ENCODE measurements at regions not wholly inside any gene's neighbourhood (a gene's known extent, or its start where the extent isn't known, plus 50 kb on each side); places are given as distances from the start of the nearest gene placed in this dataset.

DNA sequence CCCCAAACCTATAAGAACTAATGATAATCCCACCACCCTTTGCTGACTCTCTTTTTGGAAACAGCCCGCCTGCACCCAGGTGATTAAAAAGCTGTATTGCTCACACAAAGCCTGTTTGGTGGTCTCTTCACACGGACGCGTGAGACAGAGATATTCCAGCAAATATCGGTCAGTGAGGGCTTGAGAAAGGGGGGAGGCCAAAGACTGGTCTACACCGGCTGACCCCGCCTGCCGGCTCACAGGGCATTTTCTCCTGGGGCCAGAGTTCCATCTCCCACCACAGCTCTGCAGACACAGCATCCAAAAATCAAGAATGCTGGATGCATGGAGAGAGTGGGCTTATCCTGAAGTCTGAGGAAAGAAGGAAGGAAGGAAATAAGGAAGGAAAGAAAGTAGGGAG lies 176.0 kb downstream of the SHOX start:
- TF ChIP-seq POLR2AphosphoS5 (IDR thresholded peaks at IDR 0.05) (no peak), POLR2A (IDR thresholded peaks at IDR 0.05) (no peak), EP300 (IDR thresholded peaks at IDR 0.05) (no peak)
- TF ChIP-seq, protein P1, sequence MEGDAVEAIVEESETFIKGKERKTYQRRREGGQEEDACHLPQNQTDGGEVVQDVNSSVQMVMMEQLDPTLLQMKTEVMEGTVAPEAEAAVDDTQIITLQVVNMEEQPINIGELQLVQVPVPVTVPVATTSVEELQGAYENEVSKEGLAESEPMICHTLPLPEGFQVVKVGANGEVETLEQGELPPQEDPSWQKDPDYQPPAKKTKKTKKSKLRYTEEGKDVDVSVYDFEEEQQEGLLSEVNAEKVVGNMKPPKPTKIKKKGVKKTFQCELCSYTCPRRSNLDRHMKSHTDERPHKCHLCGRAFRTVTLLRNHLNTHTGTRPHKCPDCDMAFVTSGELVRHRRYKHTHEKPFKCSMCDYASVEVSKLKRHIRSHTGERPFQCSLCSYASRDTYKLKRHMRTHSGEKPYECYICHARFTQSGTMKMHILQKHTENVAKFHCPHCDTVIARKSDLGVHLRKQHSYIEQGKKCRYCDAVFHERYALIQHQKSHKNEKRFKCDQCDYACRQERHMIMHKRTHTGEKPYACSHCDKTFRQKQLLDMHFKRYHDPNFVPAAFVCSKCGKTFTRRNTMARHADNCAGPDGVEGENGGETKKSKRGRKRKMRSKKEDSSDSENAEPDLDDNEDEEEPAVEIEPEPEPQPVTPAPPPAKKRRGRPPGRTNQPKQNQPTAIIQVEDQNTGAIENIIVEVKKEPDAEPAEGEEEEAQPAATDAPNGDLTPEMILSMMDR (IDR thresholded peaks at IDR 0.05): no peak
- no peaks in the 10 kb centered on the region for H3K4me1 ChIP-seq
- peaks cover 0 to 14% (median 0%) of the 10 kb centered on the region in 3 donors for H3K9me3 ChIP-seq
- no peak for ATAC-seq
- no peak overlapping the region for H3K4me3 ChIP-seq
- peaks cover 45% of the 10 kb centered on the region for H3K27me3 ChIP-seq
- no peak overlapping the region for H3K27ac ChIP-seq
- H3K36me3 ChIP-seq: no peaks in the 10 kb centered on the region
- 0 to 92% methylated on average over 1 to 6 of the region's 8 CpGs for WGBS, 2 donors (ENCODE audit: low coverage in 1 of 2)

DNA sequence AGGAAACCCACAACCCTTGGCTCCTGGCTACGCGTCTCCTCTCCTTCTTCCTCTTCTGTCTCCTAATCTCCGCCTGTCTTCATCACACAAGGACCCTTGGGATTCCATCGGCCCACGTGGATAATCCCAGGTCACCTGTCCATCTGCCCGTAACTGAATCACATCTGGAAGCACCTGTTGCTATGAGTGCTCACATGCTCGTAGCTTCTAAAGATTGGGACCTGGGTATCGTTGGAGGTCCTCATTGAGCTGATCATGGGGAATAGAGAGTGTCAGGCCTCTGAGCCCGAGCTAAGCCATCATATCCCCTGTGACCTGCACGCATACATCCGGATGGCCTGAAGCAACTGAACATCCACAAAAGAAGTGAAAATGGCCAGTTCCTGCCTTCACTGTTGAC lies 175.4 kb downstream of the SHOX start:
- Histone ChIP-seq H3K4me3 (no peak overlapping the region), H3K4me1 (no peaks in the 10 kb centered on the region), H3K36me3 (no peaks in the 10 kb centered on the region), H3K9me3 (peaks cover 0 to 14% (median 0%) of the 10 kb centered on the region in 3 donors), H3K27ac (no peak overlapping the region), H3K27me3 (peaks cover 46% of the 10 kb centered on the region)
- 78 to 88% methylated on average over 6 to 8 of the region's 11 CpGs for WGBS, 2 donors (ENCODE audit: low coverage in 1 of 2)
- no peak for ATAC-seq
- TF ChIP-seq, protein P1 (IDR thresholded peaks at IDR 0.05): no peak
- TF ChIP-seq POLR2A (IDR thresholded peaks at IDR 0.05): no peak
- TF ChIP-seq EP300 (IDR thresholded peaks at IDR 0.05): no peak
- TF ChIP-seq POLR2AphosphoS5 (IDR thresholded peaks at IDR 0.05): no peak

DNA sequence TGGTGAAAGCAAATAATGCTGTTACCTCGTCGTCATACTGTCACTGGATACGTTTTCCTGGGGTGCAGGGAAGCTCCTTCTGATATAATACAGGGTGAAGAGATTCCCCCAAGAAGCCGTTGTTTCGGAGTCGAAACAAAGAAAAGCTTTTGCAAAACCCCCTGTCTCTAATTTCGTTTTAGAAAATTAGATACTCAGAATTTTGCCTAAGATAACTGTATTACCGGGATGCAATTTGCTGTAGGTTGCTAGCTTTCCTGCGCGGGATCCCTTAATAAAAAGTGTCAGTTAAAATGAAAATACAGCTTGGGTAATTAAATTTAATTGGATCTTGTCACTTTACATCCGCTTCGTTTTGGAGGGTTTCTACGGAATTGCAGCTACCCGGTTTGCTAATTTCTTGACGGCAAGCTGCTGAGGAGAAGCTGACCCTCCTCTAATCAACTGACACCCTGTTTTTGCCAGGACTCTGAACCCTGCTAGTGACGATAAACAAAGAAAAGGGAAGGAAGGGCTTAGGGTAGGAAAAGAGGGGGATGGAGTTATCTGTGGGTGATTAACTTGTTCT lies 174.6 kb downstream of the SHOX start:
- Histone ChIP-seq H3K27me3 (peaks cover 47% of the 10 kb centered on the region), H3K4me1 (no peaks in the 10 kb centered on the region), H3K9me3 (peaks cover 0 to 17% (median 0%) of the 10 kb centered on the region in 3 donors), H3K36me3 (no peaks in the 10 kb centered on the region), H3K4me3 (no peak overlapping the region), H3K27ac (no peak overlapping the region)
- TF ChIP-seq POLR2A (IDR thresholded peaks at IDR 0.05) (no peak), EP300 (IDR thresholded peaks at IDR 0.05) (no peak), POLR2AphosphoS5 (IDR thresholded peaks at IDR 0.05) (no peak)
- TF ChIP-seq, protein P1 (IDR thresholded peaks at IDR 0.05): no peak
- WGBS, 2 donors (ENCODE audit: low coverage in 1 of 2): 27 to 38% methylated on average over 14 to 16 of the region's 16 CpGs
- ATAC-seq: no peak

DNA sequence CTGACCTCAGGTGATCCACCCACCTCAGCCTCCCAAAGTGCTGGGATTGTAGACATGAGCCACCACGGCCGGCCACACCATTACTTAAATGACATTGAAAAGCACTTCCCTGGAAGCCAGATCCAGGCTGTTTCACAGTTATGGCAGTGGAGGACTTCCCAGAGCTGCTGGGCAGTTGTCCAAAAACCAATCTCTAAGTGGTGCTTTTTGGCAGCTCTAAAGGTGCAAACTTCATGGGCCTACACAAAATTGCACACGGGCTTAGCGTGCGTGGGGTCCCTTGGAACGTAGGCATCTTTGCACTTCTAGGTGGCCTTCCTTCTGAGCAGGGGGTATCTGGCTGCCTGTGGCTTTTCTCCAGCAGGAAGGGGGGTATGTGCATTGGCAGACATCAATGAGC lies 172.3 kb downstream of the SHOX start:
- H3K4me3 ChIP-seq: no peak overlapping the region
- no peaks in the 10 kb centered on the region for H3K4me1 ChIP-seq
- no peak overlapping the region for H3K27ac ChIP-seq
- no peaks in the 10 kb centered on the region for H3K36me3 ChIP-seq
- WGBS, 2 donors (ENCODE audit: low coverage in 1 of 2): 72 to 76% methylated on average over 4 to 6 of the region's 6 CpGs
- no peak for TF ChIP-seq POLR2AphosphoS5 (IDR thresholded peaks at IDR 0.05)
- TF ChIP-seq, protein P1 (IDR thresholded peaks at IDR 0.05): no peak
- TF ChIP-seq EP300 (IDR thresholded peaks at IDR 0.05): no peak
- TF ChIP-seq POLR2A (IDR thresholded peaks at IDR 0.05): no peak
- H3K9me3 ChIP-seq: peaks cover 0 to 25% (median 0%) of the 10 kb centered on the region in 3 donors
- ATAC-seq: no peak
- peaks cover 50% of the 10 kb centered on the region for H3K27me3 ChIP-seq

DNA sequence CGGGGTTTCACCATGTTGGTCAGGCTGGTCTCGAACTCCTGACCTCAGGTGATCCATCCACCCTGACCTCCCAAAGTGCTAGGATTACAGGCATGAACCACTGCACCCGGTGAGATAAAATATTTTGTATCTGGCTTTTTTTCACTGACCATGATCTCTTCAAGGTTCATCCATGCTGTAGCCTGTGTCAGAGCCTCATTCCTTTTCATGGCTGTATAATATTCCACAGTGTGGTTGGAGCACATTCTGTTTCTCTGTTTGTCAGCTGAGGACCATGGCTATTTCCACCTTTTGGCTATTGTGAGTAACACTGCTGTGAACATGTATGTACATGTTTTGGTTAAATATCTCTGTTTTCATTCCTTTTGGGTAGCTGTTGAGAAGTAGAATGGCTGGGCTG lies 169.2 kb downstream of the SHOX start:
- no peak for ATAC-seq
- Histone ChIP-seq H3K27me3 (peaks cover 30% of the 10 kb centered on the region), H3K27ac (no peak overlapping the region), H3K9me3 (peaks cover 0 to 17% (median 0%) of the 10 kb centered on the region in 3 donors), H3K4me1 (no peaks in the 10 kb centered on the region), H3K36me3 (no peaks in the 10 kb centered on the region), H3K4me3 (no peak overlapping the region)
- TF ChIP-seq POLR2A (IDR thresholded peaks at IDR 0.05) (no peak), POLR2AphosphoS5 (IDR thresholded peaks at IDR 0.05) (no peak)
- TF ChIP-seq, protein P1 (IDR thresholded peaks at IDR 0.05): no peak
- 80% methylated on average over 2 of the region's 3 CpGs; no CpG with 5 or more reads in 1 of the 2 donors for WGBS, 2 donors (ENCODE audit: low coverage in 1 of 2)

All from gastroesophageal sphincter (tissue), 4 donors.